HG02885 (cell line): ENCODE measurements at regions not wholly inside any gene's neighbourhood (a gene's known extent, or its start where the extent isn't known, plus 50 kb on each side); places are given as distances from the start of the nearest gene placed in this dataset.

Source experiments
- ATAC-seq: cut with Tn5 transposase; IDR thresholded peaks from one replicate; pipeline ENCODE4 v1.9.1; 2021; ENCODE audit warnings: mild to moderate bottlenecking; ENCODE audit not compliant: unreplicated experiment, poor library complexity

DNA sequence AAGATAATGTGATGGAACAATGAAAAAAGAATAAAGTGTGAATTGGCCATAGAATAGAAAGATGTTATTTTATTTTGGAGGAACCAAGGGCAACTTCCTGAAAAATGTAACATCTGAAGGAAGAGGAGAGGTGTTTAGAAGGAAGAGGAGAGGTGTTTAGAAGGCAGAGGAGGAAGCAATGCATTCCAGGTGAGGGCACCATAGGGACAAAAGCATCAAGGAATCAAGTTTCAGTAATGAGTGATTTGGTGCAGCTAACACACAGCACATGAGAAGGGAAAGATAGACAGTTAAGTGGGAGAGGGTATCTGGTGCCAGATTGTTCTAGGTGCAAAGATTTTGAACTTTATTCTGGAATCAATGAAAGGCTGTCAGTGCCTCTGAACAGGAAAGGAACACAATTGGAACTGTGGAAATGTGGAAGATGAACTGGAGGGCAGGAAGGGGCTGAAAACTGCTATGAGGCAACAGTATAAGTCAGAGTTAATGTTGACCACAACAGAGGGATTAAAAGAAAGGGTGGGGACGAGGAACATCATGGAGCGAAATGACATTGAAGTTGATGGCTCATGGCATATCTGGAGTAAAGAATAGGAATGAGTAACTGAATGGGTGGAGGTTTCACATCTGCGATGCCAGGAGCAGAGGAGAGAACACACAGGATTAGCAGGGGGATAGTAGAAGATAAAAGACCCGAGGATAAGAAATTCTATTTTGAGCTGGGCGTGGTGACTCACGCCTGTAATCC is 326.6 kb downstream of the LRIG3 start:
- ATAC-seq, result no peak

DNA sequence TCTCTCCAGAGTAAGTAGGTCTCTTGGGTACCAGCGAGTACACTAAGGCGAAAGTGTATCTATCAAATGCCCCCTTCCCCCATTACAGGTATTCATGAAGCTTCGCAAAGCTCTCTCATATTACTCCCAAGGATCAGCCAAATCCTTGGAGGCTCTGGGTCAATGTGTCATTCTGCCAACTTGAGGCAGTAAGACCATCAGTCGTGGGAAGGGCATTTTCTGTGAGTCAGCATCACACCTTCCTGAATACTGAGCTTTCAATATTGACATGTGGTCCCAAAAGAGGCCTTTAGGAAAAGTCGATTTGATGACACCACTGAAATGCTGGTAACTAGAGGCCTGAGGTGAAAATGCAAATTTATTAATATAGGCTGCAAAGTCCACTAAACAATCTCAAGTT is 323.9 kb downstream of the LRIG3 start:
- ATAC-seq, result no peak

DNA sequence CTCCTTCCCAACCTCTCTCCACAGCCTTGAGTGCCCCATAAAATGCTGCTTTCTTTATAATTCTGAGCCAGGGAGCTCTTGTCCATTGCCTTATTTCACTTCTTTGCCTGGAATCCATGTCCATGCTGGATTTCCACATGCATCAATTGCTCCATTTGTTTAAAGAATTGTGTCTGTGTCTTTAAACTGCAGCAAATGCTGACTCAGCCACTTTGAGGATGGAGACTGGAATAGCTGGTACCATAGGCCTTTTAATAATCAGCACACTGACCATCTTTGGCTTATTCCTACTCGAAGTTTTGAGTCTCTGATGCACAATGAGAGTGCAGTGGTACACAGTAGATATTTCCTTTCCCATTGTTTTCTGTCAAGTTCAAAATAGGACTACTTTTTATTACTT is 318.8 kb downstream of the LRIG3 start:
- no peak for ATAC-seq

DNA sequence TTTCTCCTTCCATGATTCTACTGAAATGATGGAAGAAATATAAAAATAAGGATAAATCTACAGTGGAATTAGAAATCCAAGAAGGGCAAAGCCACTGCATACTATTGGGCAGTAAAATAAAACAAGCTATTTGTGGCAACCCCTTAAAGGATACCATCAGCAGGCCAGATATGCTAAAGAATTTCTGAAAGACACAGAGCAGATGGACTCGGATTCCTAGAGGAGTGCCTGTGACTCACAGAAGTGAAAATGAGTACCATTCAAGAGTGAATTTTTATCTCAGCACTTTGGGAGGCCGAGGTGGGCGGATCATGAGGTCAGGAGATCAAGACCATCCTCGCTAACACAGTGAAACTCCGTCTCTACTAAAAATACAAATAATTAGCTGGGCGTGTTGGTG is 318.1 kb downstream of the LRIG3 start:
- no peak for ATAC-seq

DNA sequence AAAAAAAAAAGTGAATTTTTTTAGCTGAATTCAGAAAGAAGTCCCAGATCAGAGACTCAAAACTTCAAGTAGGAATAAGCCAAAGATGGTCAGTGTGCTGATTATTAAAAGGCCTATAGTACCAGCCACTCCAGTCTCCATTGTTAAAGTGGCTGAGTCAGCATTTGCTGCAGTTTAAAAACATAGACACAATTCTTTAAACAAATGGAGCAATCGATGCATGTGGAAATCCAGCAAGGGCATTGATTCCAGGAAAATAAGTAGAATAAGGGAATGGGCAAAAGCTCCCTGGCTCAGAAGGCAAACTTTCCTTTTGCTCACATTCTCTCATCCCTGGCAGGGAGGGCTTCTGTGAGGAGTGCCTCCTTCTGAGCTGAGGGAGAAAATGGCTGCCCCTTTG is 317.6 kb downstream of the LRIG3 start:
- no peak for ATAC-seq

DNA sequence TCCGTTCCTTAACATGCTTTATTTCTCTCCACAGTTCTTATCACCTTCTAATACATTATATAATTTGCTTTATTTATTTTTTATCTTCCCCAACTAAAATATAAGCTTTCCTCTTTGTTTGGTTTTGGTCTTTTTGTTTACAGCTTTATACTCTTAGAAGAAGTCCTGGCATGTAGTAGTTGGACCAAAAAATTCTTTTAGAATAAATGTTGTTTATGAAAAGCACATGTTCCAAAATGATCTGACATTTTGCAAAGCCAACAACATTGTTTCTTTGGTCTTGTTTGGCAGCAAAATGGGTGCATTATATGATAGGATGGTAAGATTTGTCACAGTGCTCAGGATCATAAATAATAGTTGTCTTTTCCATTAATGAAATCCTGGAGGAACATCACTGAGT is 312.5 kb downstream of the LRIG3 start:
- ATAC-seq, result no peak

DNA sequence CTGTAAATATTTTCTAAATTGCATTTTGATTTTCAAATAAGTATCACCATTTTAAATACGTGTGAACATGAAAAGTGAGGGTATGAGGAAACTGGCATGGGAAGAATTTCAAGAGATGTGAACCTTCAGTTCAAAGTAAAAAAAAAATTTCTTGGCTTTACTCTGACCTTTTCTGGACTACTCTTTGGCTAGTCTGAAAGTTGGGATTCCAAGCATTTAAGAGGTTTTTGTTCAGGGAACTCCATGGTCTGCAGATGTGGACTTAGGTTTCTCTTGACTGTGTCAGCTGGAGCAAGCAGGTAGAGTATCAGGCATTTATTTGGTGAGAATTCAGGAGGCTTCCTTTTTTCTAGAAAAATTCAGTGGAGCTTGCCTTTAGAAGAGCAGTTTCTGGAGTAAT is 311.6 kb downstream of the LRIG3 start:
- ATAC-seq, result no peak

DNA sequence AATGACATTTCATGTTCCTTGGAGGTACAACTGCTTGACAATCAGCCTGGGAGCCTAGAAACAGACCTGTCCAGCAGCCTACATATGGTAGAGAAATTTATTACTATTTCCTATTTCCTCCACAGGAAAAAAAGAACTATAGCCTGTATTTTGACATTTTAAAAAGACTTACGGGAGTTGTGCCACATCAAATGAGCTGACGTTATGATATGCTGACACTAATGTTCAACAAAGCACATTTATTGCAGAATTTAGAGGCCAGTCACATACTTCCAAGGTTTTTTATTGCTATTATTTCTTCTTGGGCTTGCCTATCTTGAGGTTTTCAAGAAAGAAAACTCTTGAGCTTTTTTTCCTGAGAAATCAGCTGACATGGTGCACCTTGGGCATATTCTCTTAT is 305.3 kb downstream of the LRIG3 start:
- no peak for ATAC-seq

DNA sequence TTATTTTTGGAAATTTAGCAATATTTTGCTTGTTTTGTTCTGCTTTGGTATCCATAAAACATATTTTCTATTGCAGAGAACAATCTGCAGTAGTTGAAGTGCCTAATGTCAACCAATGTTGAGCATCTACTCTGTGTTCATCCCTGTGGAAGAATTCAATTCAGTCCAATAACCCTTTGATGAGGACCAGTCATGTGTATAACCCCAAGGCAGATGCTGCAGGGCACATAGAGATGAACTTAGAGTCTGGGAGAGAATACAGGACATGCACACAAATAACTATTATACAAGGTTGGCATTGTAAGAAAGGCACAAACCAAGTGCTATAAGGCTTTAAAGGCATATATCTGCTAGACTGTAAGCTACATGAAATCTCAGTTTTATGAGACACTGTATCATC is 304.7 kb downstream of the LRIG3 start:
- ATAC-seq, result no peak

DNA sequence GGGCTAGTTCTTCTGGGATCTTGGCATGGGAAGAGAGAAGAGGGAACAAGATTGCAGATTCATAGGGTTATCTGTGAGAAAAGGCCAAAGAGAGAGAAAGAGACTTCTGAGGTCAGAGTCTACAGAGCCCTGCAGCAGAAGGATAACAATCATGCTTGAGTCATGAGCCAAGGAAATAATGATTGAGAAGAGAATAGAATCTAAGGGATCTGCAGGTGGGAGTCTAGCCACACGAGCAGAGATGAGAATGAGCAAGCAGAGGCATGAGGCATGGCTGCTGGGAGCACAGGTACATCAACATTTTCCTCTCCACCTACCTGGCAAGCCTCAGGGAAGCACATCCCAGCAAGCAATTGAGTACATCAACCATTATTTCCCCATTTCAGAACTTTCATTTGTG is 303.7 kb downstream of the LRIG3 start:
- ATAC-seq, result no peak

DNA sequence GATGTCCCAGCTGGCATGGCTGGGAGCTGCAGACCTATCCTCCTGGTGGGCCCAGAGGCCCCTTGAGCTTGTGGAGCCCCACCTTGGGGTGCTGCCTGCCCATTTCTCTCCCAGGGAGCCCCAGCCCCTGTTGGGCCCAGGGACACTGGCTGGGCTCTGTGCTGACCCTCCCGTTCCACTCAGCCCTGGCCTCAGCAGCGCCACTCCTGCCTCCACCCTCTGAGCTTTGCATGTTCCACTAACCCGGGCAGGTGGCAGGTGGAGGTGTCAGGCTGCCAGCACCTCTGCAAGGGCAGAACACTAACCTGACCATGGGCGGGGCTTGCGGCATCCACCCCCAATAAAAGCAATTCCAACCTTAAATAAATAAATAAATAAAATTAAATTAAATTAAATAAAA is 299.2 kb downstream of the LRIG3 start:
- no peak for ATAC-seq

DNA sequence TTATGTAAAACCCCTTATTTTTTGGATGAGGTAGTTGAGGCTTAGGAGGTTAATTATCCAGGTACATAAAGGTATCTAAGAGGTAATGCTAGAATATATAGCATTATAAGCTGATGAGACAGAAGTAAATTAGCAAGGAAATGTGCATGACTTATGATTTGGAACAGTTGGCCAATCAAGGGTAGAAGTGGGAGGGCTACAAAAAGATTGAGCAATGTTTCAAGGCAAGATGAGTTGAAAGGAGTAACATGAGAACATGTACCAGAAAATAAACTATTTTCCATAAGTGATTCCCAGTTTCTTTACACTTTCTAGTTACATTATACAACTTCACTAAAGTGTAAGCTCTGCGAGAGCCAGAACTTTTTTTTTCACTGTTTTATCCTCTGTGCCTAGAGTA is 290.9 kb downstream of the LRIG3 start:
- no peak for ATAC-seq

DNA sequence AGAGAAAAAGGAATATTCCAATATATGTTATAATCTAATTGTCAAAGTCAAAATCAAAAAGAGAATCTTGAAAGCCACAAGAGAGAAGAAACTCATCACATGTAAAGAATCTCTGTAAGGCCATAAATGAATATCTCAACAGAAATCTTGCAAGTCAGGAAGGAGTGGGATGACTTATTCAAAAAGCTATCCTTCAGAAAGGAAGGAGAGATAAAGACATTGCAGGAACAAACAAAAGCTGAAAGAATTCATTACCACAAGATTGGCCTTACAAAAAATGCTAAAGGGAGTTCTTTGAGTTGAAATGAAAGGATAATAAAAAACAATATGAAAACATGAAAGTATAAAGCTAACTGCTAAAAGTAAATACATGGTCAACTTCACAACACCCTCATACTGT is 286.8 kb downstream of the LRIG3 start:
- no peak for ATAC-seq

DNA sequence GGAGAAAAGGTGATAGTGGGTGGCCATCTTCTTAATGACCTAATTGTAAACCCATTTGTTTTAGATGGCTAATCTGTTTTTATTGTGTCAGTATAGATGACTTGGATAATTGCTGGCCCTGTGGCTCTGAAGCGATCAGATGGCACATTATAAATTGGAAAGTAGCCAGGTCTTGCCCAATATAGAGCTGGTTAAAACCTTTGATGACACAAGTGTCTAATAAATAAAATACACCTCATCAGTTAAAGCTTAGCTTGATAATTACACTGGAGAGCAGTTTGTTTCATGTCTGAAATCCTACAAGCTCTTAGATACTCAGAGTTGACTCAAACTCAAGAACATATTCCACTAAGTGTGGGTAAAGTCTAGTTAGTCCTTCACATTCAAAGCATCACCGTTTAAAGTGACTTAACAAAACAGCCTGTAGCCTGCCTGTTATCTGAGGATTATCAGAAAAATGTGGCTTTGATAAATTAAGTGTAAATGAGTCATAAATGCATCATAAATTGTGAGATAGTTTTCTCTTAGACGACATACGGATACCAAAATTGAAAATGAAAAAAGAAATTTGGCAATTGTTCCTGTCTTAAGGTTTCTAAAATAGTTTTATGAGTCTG is 280.9 kb downstream of the LRIG3 start:
- ATAC-seq, result no peak

DNA sequence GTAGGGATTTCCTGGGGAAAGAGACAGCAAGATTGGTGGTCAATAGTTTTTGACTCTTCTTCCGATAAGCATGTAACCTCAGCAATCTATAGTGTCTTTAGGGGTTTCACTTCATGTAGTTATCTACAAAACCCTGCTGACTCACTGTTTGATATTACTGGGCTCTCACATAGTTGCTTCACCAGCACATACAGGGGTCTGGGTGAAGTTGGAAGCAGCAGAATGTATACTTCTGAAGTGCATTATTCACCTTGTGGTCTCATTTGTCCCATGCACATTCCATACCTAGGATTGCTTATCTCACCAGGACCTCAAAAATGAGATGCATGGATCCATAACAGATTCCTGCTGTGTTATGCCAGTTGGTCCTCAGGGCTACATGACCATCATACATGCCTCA is 280.0 kb downstream of the LRIG3 start:
- ATAC-seq, result no peak

DNA sequence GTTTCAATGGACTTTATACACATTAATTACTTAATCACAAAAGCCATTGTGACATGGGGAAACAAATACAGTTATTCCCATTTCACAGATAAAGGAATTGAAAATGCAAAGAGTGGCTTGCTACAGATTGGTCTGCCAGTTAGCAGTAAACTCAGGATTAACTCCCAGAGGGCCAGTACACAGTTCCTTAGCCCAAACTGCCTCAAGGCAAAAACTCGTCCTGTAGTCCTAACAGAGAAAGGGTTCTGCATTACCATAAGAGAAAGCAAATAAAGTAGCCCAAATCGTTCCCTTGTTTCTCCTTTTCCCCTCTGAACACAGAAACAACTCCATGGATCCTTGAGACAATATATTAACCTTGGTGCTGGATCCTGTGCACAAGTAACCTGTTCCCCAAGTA is 274.4 kb downstream of the LRIG3 start:
- no peak for ATAC-seq

DNA sequence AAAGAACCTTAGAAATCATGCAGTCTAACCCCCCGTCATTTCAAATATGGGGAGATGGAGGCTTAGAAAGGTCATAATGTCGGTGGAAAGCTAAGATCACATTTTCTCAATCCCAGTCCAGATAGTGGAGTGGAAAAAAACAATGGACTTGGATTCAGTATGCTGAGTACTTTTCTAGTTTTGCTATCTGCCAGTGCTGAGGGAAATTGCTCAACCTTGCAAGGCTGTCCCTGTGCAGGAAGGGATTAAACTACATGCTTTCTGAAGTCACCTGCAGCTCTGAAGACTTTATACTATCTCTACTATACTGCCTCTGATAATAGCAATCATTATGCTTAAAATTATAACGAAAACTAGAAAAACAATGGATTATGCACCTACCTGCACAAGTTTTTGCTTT is 272.8 kb downstream of the LRIG3 start:
- no peak for ATAC-seq

DNA sequence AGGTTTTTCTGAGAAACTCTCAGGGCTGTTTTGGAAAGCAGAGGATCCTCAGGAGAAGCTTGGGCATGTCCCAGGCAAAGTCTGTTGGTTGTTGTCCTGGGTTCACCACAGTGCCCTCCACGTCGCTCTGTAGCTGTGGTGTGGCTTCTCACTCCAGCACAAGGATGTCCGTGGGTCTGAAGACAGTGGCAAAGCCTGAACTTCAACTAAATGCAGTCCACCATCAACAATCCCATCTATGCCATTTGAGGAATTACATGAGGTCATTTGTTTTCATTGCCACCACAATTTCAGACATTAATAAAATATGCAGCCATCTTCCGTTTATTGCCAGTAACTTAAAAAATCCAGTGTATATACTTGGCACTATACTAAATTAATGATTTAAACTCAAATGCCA is 272.1 kb downstream of the LRIG3 start:
- no peak for ATAC-seq

DNA sequence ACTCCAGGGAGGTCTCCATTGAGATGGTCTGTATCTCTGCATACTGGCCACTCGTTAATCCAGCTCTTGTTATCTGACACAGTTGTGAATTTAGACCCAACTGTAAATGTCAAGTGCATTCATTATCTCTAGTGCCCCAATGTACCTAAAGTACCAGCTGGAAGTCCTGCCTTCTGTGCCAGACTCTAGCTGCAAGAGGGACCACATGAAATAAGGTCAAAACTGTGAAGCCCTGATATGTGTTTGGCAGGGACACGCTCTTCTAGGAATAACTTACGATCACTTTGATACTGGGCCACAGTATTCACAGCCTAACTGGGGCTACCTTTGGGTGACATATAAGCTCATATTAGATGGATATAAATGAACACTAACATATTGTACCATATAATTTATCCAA is 268.5 kb downstream of the LRIG3 start:
- no peak for ATAC-seq

DNA sequence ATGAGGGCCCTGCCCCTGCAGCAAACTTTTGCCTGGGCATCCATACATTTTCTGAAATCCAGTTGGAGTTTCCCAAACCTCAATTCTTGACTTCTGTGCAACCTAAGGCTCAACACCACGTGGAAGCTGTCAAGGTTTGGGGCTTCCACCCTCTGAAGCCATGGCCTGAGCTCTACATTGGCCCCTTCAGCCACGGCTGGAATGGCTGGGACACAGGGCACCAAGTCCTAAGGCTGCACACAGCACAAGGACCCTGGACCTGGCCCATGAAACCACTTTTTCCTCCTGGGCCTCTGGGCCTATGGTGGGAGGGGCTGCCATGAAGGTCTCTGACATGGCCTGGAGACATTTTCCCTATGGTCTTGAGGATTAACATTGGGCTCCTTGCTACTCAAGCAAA is 266.3 kb downstream of the LRIG3 start:
- no peak for ATAC-seq

DNA sequence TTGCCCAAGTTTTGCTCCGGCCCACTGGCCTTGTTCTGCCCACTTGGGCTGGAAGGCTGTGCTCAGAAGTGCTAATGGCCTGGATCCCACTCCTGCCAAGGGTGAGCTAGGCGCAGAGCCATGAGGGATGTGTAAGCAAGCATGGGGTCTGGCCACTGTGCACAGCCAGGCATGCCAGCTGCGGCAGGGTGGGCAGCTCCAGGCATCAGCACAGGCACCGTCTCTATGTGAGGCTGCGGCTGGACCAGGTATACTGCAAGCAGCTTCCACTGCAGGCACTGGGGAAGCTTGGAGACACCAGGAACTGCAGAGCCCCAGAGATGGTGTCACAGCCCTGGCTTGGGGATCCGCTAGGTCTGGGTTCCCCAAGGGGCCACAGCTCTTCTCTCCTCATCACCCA is 264.9 kb downstream of the LRIG3 start:
- ATAC-seq, result no peak

DNA sequence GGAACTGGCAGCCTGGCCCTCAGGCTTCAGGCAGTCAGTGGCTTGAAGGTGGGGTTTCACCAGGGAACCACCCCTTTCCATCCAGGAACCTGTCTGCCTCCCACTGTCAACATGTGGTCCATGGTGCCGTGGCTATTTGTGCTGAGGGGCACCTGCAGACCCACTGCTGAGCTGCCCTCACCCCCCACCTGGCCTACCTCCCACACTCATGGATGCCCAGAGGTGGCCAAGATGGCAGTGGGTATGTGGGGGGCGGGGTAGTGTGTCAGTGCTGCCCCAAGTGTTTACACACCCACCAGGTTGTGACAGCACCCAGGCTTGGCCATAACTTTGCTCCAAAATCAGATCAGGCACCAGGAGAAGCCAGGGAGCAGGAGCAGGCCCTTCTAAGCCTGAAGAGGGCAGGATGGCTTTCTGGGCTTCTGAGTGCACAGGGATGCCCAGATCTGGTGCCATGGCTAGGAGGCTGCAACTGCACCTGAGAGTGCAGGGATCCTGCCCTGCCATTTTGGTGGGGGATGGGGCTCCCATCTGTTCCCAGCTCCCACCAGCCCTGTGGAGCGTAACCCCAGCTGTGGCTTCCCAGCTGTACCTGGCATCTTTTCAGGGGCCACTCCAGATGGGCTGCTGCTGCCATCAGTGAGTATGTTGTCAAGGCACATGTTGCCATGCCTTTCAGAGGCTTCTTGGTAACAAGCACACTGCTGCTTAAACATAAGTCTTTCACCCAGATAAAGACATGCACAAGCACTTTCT is 263.9 kb downstream of the LRIG3 start:
- ATAC-seq, result no peak
